ENCODE measurements at regions not wholly inside any gene's neighbourhood (a gene's known extent, or its start where the extent isn't known, plus 50 kb on each side); places are given as distances from the start of the nearest gene placed in this dataset.

DNA sequence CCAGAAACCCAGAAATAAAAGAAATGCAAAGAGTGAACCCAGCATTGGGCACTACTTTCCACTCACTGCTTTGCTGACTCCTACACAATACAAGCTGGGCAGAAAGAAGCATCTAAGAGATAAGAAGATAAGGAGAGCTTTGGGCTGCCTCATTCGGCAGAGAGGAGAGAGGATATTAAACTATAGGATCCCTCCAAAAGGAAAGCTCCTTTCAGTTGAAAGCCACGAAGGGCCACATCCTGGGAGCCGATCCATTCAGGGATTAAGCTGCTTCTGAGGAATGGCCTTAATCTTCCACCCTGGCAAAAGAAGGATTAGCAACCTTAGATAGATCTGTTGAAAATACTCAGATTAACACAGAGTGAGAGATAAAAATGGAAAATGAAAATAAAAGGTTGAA is 274.9 kb upstream of the PPP2R3A start:
- TF ChIP-seq, protein P1, sequence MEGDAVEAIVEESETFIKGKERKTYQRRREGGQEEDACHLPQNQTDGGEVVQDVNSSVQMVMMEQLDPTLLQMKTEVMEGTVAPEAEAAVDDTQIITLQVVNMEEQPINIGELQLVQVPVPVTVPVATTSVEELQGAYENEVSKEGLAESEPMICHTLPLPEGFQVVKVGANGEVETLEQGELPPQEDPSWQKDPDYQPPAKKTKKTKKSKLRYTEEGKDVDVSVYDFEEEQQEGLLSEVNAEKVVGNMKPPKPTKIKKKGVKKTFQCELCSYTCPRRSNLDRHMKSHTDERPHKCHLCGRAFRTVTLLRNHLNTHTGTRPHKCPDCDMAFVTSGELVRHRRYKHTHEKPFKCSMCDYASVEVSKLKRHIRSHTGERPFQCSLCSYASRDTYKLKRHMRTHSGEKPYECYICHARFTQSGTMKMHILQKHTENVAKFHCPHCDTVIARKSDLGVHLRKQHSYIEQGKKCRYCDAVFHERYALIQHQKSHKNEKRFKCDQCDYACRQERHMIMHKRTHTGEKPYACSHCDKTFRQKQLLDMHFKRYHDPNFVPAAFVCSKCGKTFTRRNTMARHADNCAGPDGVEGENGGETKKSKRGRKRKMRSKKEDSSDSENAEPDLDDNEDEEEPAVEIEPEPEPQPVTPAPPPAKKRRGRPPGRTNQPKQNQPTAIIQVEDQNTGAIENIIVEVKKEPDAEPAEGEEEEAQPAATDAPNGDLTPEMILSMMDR (IDR thresholded peaks at IDR 0.05) = no peak
- TF ChIP-seq EP300 (IDR thresholded peaks at IDR 0.05; ENCODE audit: low read depth) = no peak
- TF ChIP-seq POLR2AphosphoS5 (IDR thresholded peaks at IDR 0.05) = no peak
- no peak for TF ChIP-seq POLR2A (IDR thresholded peaks at IDR 0.05)
- no peaks in the 10 kb centered on the region for H3K36me3 ChIP-seq
- intact Hi-C loops (cut with DNase I; ENCODE audit: low total_unique reads) = no loop called here

GRCh38 chr3:135691240-135691639 is 274.3 kb upstream of the PPP2R3A start:
- DNase-seq = no peak
- in situ Hi-C loops (cut with MboI; ENCODE audit: low pct_ligation_motif_present in 1 of 4, low pct_unique_long_range_greater_than_20kb in 1 of 4, low sequenced_read_pairs in 3 of 4) = no loop called here
- Histone ChIP-seq H3K36me3 (no peaks in the 10 kb centered on the region), H3K4me3 (no peak overlapping the region), H3K27ac (no peak overlapping the region), H3K27me3 (no peaks in the 10 kb centered on the region), H3K9me3 (no peaks in the 10 kb centered on the region), H3K4me1 (no peaks in the 10 kb centered on the region)
- TF ChIP-seq POLR2AphosphoS5 (IDR thresholded peaks at IDR 0.05) (no peak), EP300 (IDR thresholded peaks at IDR 0.05; ENCODE audit: low read depth) (no peak), POLR2A (IDR thresholded peaks at IDR 0.05) (no peak)
- TF ChIP-seq, protein P1 (IDR thresholded peaks at IDR 0.05) = no peak
- intact Hi-C loops (cut with DNase I; ENCODE audit: low total_unique reads) = no loop called here
- WGBS, 2 donors (ENCODE audit: low coverage in 1 of 2) = 59 to 67% methylated on average over 1 of the region's 1 CpG

More for the DNA sequence above, 274.9 kb upstream of the PPP2R3A start:
- DNase-seq = no peak
- 69% methylated on average over 3 of the region's 3 CpGs for WGBS, 2 donors (ENCODE audit: low coverage in 1 of 2)
- in situ Hi-C loops (cut with MboI; ENCODE audit: low pct_ligation_motif_present in 1 of 4, low pct_unique_long_range_greater_than_20kb in 1 of 4, low sequenced_read_pairs in 3 of 4) = no loop called here
- Histone ChIP-seq H3K27me3 (no peaks in the 10 kb centered on the region), H3K27ac (no peak overlapping the region), H3K4me3 (no peak overlapping the region), H3K9me3 (no peaks in the 10 kb centered on the region), H3K4me1 (no peaks in the 10 kb centered on the region)

DNA sequence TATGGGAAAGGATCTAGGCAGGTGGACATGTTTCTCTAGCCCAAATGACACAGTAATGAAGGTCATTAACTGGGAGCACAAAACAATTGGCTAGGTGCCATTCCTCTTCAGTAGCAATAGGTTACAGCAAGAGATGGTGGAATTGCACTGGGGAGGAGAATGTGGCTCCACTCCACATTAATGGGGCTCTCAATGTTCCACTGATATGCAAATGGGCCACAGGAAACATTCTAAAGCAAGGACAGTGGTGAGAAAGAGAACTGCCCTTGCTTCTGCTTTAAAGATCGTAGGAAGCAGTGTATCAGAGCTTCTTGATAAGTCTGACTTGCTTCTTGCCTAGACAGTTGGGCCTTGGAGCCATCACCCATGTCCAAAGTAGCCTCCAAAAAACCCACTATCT is 271.4 kb upstream of the PPP2R3A start:
- H3K4me3 ChIP-seq = no peak overlapping the region
- TF ChIP-seq POLR2AphosphoS5 (IDR thresholded peaks at IDR 0.05) (no peak), EP300 (IDR thresholded peaks at IDR 0.05; ENCODE audit: low read depth) (no peak), POLR2A (IDR thresholded peaks at IDR 0.05) (no peak)
- TF ChIP-seq, protein P1 (IDR thresholded peaks at IDR 0.05) = no peak

GRCh38 chr3:135699741-135700140 is 265.8 kb upstream of the PPP2R3A start:
- H3K27me3 ChIP-seq = no peaks in the 10 kb centered on the region
- no peak for DNase-seq
- no peaks in the 10 kb centered on the region for H3K36me3 ChIP-seq
- no peak overlapping the region for H3K27ac ChIP-seq
- WGBS, 2 donors (ENCODE audit: low coverage in 1 of 2) = 76 to 82% methylated on average over 5 of the region's 5 CpGs
- in situ Hi-C loops (cut with MboI; ENCODE audit: low pct_ligation_motif_present in 1 of 4, low pct_unique_long_range_greater_than_20kb in 1 of 4, low sequenced_read_pairs in 3 of 4) (no loop called here), intact Hi-C loops (cut with DNase I; ENCODE audit: low total_unique reads) (no loop called here)
- TF ChIP-seq EP300 (IDR thresholded peaks at IDR 0.05; ENCODE audit: low read depth) (no peak), POLR2AphosphoS5 (IDR thresholded peaks at IDR 0.05) (no peak), POLR2A (IDR thresholded peaks at IDR 0.05) (no peak)
- TF ChIP-seq, protein P1 (IDR thresholded peaks at IDR 0.05) = no peak
- no peak overlapping the region for H3K4me3 ChIP-seq
- no peaks in the 10 kb centered on the region for H3K9me3 ChIP-seq
- no peaks in the 10 kb centered on the region for H3K4me1 ChIP-seq

More for the DNA sequence above, 271.4 kb upstream of the PPP2R3A start:
- DNase-seq = no peak
- Histone ChIP-seq H3K9me3 (no peaks in the 10 kb centered on the region), H3K27me3 (no peaks in the 10 kb centered on the region), H3K36me3 (no peaks in the 10 kb centered on the region), H3K27ac (no peak overlapping the region), H3K4me1 (no peaks in the 10 kb centered on the region)
- WGBS, 2 donors (ENCODE audit: low coverage in 1 of 2) = 65% methylated on average over 1 of the region's 1 CpG; no CpG with 5 or more reads in 1 of the 2 donors
- in situ Hi-C loops (cut with MboI; ENCODE audit: low pct_ligation_motif_present in 1 of 4, low pct_unique_long_range_greater_than_20kb in 1 of 4, low sequenced_read_pairs in 3 of 4) (no loop called here), intact Hi-C loops (cut with DNase I; ENCODE audit: low total_unique reads) (no loop called here)
